Endothelial cell of umbilical vein (primary cell): ENCODE measurements at regions not wholly inside any gene's neighbourhood (a gene's known extent, or its start where the extent isn't known, plus 50 kb on each side); places are given as distances from the start of the nearest gene placed in this dataset.

Experiments used
- BruUV-seq: library from RNA; stranded (reverse); fragments of 400-500 nt; replicated peaks from 2 replicates; lab custom pipeline; 2021; lab: Mats Ljungman, UMichigan
- CTCF ChIA-PET: fragments of 300-600, 350-600 bp; sonication (Branson Sonifier 250); formaldehyde crosslinking; loops from one replicate; lab custom pipeline; 2021; ENCODE audit warnings: antibody characterized with exemption, inconsistent platforms; lab: Charles Lee
- POLR2A ChIA-PET: fragments of 300-600, 350-600 bp; sonication (Branson Sonifier 250); formaldehyde crosslinking; loops from one replicate; lab custom pipeline; 2021; ENCODE audit warnings: antibody characterized with exemption, inconsistent platforms; lab: Charles Lee
- DNase-seq: peaks from one replicate; pipeline ENCODE4 v3.0.0-alpha.2; 2011; ENCODE audit warnings: low read depth, low spot score
- FAIRE-seq: peaks from 2 replicates; lab custom pipeline; 2011; peaks lifted over from hg19 to GRCh38; lab: Jason Lieb, UNC
- H2AFZ ChIP-seq: 2 replicates; pipeline ENCODE4 v1.6.0; 2012; ENCODE audit warnings: low read depth, low read length, control low read depth, inconsistent platforms
- H3K27ac ChIP-seq: 2 replicates; pipeline ENCODE4 v1.5.1; 2011; ENCODE audit warnings: low read depth, mild to moderate bottlenecking, control low read depth, low read length, moderate library complexity; ENCODE audit not compliant: insufficient read depth
- H3K27me3 ChIP-seq, 2 experiments: 2 replicates each; pipeline versions ENCODE4 v1.6.0 to v1.6.1; 2011; ENCODE audit warnings: low read length in 2 of 2, mixed read lengths in 1 of 2; ENCODE audit not compliant: control insufficient read depth in 2 of 2, insufficient read depth in 2 of 2
- H3K36me3 ChIP-seq, 2 experiments: 2 replicates in 1 of 2; 3 replicates in 1 of 2; pipeline ENCODE4 v1.5.1; 2011; ENCODE audit warnings: low read length in 2 of 2, mild to moderate bottlenecking in 1 of 2, moderate library complexity in 1 of 2; ENCODE audit not compliant: control insufficient read depth in 2 of 2, insufficient read depth in 2 of 2; ENCODE audit errors: extremely low read depth in 1 of 2
- H3K4me1 ChIP-seq: 3 replicates; pipeline ENCODE4 v1.5.1; 2011; ENCODE audit warnings: mild to moderate bottlenecking, low read length; ENCODE audit not compliant: control insufficient read depth, insufficient read depth; ENCODE audit errors: extremely low read depth
- H3K4me2 ChIP-seq: 2 replicates; pipeline ENCODE4 v1.6.1; 2011; ENCODE audit warnings: low read length, control low read depth, mixed read lengths; ENCODE audit not compliant: insufficient read depth
- H3K4me3 ChIP-seq, 3 experiments: fragments of 200-600 bp in 1 of 3; sonication (generic), shearing (Covaris generic) in 1 of 3; replicated peaks in 1 of 3; 2 replicates each; pipeline ENCODE4 v1.5.1; 2011 to 2016; ENCODE audit warnings: control low read depth in 3 of 3, low read length in 3 of 3, mild to moderate bottlenecking in 2 of 3, inconsistent platforms in 1 of 3, low read depth in 1 of 3, moderate library complexity in 1 of 3; ENCODE audit not compliant: insufficient read depth in 1 of 3
- H3K79me2 ChIP-seq: 2 replicates; pipeline ENCODE4 v1.6.0; 2012; ENCODE audit warnings: low read length, inconsistent platforms; ENCODE audit not compliant: control insufficient read depth, insufficient read depth
- H3K9ac ChIP-seq: replicated peaks from 2 replicates; pipeline ENCODE3; 2011; ENCODE audit warnings: low read length, control low read depth; ENCODE audit not compliant: insufficient read depth; ENCODE audit errors: extremely low read depth
- H3K9me1 ChIP-seq: replicated peaks from 3 replicates; pipeline ENCODE4 v1.6.0; 2011; ENCODE audit warnings: mild to moderate bottlenecking, low read length; ENCODE audit not compliant: control insufficient read depth, insufficient read depth; ENCODE audit errors: extremely low read depth
- H3K9me3 ChIP-seq: replicated peaks from 2 replicates; pipeline ENCODE4 v1.5.1; 2012; ENCODE audit warnings: low read length, inconsistent platforms; ENCODE audit not compliant: control insufficient read depth, insufficient read depth
- H4K20me1 ChIP-seq: replicated peaks from 2 replicates; pipeline ENCODE3; 2011; ENCODE audit warnings: mild to moderate bottlenecking, low read length; ENCODE audit not compliant: control insufficient read depth, insufficient read depth; ENCODE audit errors: extremely low read depth
- EZH2 ChIP-seq: IDR thresholded peaks from 2 replicates; pipeline ENCODE4 v1.6.1; 2012; ENCODE audit warnings: borderline replicate concordance, low read depth, mild to moderate bottlenecking, moderate library complexity, low read length, inconsistent platforms; ENCODE audit not compliant: severe bottlenecking
- FOS ChIP-seq: IDR thresholded peaks from 2 replicates; pipeline ENCODE4 v1.6.1; 2011; ENCODE audit warnings: mild to moderate bottlenecking, low read length, moderate library complexity, borderline replicate concordance; ENCODE audit not compliant: insufficient read depth
- GATA2 ChIP-seq: IDR thresholded peaks from 2 replicates; pipeline ENCODE4 v1.7.0; 2011; ENCODE audit warnings: low read depth, mild to moderate bottlenecking, moderate library complexity, mixed read lengths, low read length; ENCODE audit not compliant: insufficient read length, insufficient read depth
- POLR2A ChIP-seq: IDR thresholded peaks from 2 replicates; pipeline ENCODE4 v1.6.1; 2012; ENCODE audit warnings: low read depth, mild to moderate bottlenecking, control low read depth, low read length
- POLR2AphosphoS5 ChIP-seq: IDR thresholded peaks from 2 replicates; pipeline ENCODE4 v1.6.1; 2012; ENCODE audit warnings: low read depth, mild to moderate bottlenecking, control low read depth, low read length, moderate library complexity; ENCODE audit not compliant: insufficient read depth
- dilution Hi-C: fragments of 300-500 bp; cut with MboI; formaldehyde crosslinking; loops from one replicate; pipeline ENCODE4 v1.15.0; 2019; ENCODE audit warnings: low sequenced_read_pairs; ENCODE audit not compliant: extremely low pct_ligation_motif_present
- intact Hi-C: fragments of 100-400 bp; cut with micrococcal nuclease; formaldehyde crosslinking; loops from one replicate; pipeline ENCODE4 v1.10.0; 2022
- TF ChIP-seq, protein P1 (sequence below): IDR thresholded peaks from 2 replicates; pipeline ENCODE4 v1.6.1; 2011; ENCODE audit not compliant: insufficient read depth, insufficient read length
- TF ChIP-seq, protein P2 (sequence below), 2 donors: IDR thresholded peaks; 1 replicate in 1 of 2; 2 replicates in 1 of 2; pipeline ENCODE4 v1.5.1; 2011; ENCODE audit warnings: low read length in 2 of 2, mild to moderate bottlenecking in 2 of 2, moderate library complexity in 2 of 2, control low read depth in 1 of 2, inconsistent platforms in 1 of 2, low read depth in 1 of 2; ENCODE audit not compliant: insufficient read depth in 1 of 2; ENCODE audit errors: extremely low read depth in 1 of 2

DNA sequence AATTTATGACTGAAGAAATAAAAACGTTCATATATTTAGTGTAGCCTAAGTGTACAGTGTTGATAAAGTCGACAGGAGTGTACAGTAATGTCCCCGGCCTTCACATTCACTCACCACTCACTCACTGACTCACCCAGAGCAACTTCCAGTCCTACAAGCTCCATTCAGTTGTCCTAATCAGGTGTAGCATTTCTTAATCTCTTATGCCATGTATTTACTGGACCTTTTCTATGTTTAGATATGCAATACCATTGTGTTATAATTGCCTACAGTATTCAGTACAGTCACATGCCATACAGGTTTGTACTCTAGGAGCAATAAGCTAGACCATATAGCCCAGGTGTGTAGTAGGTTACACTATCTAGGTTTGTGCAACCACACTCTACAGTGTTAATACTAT lies 610.2 kb upstream of the NOX3 start:
- no peaks in the 10 kb centered on the region for H3K27me3 ChIP-seq
- H3K79me2 ChIP-seq: no peaks in the 10 kb centered on the region
- no peak overlapping the region for H3K4me2 ChIP-seq
- ChIA-PET POLR2A (no interaction called here), CTCF (no interaction called here)
- no peaks in the 10 kb centered on the region for H3K36me3 ChIP-seq
- H3K27ac ChIP-seq: no peak overlapping the region
- H3K9me3 ChIP-seq: no peaks in the 10 kb centered on the region
- no peaks in the 10 kb centered on the region for H3K9me1 ChIP-seq
- no TSS peak for BruUV-seq
- TF ChIP-seq EZH2 (no peak), POLR2A (no peak), FOS (no peak), POLR2AphosphoS5 (no peak), GATA2 (no peak)
- H4K20me1 ChIP-seq: no peaks in the 10 kb centered on the region
- no peak for DNase-seq
- no peak for FAIRE-seq
- dilution Hi-C loops (no loop called here), intact Hi-C loops (no loop called here)
- H3K4me3 ChIP-seq: no peak overlapping the region
- no peaks in the 10 kb centered on the region for H3K4me1 ChIP-seq
- no peak overlapping the region for H2AFZ ChIP-seq
- no peak overlapping the region for H3K9ac ChIP-seq

DNA sequence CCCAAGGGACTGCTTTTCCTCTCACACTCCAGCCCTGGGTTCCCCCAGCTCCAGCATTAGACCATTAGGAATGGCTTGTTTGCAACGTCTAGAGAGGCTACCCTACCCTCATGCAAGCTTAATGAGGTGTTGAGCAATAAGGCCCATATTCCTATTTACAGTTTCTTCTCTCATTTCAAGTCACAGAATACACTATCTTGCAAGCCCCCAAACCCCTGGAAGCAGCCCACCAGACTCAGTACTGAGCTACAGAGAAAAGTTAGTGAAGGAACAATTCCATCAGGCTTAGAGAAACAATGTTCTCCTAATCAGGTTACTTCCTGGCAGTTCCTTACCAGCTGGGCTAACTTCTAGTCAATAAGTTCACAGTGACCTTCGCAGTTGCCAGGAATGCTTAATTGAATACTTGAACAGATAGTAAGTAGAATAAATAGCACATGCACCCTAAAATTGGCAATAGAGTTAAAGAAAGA lies 606.5 kb upstream of the NOX3 start:
- no peak for FAIRE-seq
- DNase-seq: no peak

More for the DNA sequence above, 606.5 kb upstream of the NOX3 start:
- Histone ChIP-seq H3K9me3 (no peaks in the 10 kb centered on the region), H3K4me1 (no peaks in the 10 kb centered on the region), H3K36me3 (no peaks in the 10 kb centered on the region), H2AFZ (no peak overlapping the region), H3K27ac (no peak overlapping the region), H3K9me1 (no peaks in the 10 kb centered on the region), H3K27me3 (no peaks in the 10 kb centered on the region), H3K4me3 (no peak overlapping the region), H3K79me2 (no peaks in the 10 kb centered on the region), H3K4me2 (no peak overlapping the region), H3K9ac (no peak overlapping the region), H4K20me1 (no peaks in the 10 kb centered on the region)
- TF ChIP-seq, protein P1, sequence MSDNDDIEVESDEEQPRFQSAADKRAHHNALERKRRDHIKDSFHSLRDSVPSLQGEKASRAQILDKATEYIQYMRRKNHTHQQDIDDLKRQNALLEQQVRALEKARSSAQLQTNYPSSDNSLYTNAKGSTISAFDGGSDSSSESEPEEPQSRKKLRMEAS: no peak
- TF ChIP-seq, protein P2, sequence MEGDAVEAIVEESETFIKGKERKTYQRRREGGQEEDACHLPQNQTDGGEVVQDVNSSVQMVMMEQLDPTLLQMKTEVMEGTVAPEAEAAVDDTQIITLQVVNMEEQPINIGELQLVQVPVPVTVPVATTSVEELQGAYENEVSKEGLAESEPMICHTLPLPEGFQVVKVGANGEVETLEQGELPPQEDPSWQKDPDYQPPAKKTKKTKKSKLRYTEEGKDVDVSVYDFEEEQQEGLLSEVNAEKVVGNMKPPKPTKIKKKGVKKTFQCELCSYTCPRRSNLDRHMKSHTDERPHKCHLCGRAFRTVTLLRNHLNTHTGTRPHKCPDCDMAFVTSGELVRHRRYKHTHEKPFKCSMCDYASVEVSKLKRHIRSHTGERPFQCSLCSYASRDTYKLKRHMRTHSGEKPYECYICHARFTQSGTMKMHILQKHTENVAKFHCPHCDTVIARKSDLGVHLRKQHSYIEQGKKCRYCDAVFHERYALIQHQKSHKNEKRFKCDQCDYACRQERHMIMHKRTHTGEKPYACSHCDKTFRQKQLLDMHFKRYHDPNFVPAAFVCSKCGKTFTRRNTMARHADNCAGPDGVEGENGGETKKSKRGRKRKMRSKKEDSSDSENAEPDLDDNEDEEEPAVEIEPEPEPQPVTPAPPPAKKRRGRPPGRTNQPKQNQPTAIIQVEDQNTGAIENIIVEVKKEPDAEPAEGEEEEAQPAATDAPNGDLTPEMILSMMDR (IDR thresholded peaks at IDR 0.05; ENCODE audit: extremely low read depth in 1 of 2, insufficient read depth in 1 of 2, low read depth in 1 of 2, low read length in 2 of 2): no peak
- TF ChIP-seq EZH2: no peak
- no peak for TF ChIP-seq GATA2
- no peak for TF ChIP-seq POLR2AphosphoS5
- intact Hi-C loops (no loop called here), dilution Hi-C loops (no loop called here)
- BruUV-seq: no TSS peak
- ChIA-PET POLR2A (no interaction called here), CTCF (no interaction called here)
